ENCODE measurements at regions not wholly inside any gene's neighbourhood (a gene's known extent, or its start where the extent isn't known, plus 50 kb on each side); places are given as distances from the start of the nearest gene placed in this dataset.
A peak's percentile ranks its signal among the peaks of the same experiment; 100 is the strongest.

GRCh38 chr22:27317971-27318428, 483.6 kb downstream of the MN1 start:
- Histone ChIP-seq H4K20me1 (replicated peaks in 1 of 2; ENCODE audit: control insufficient read depth in 1 of 2, insufficient read depth in 2 of 2, low read length in 2 of 2) (no peaks in the 10 kb centered on the region), H3K4me3 (ENCODE audit: extremely low read depth in 1 of 4, insufficient read depth in 2 of 4, low read depth in 3 of 4, low read length in 4 of 4) (no peak overlapping the region), H2BK15ac (ENCODE audit: low read length) (no peak overlapping the region), H3K79me1 (ENCODE audit: low read depth, low read length) (no peaks in the 10 kb centered on the region), H3K56ac (replicated peaks; ENCODE audit: insufficient read length, low read depth, low read length) (no peak overlapping the region), H2AFZ (ENCODE audit: low read length) (no peak overlapping the region), H3K23ac (ENCODE audit: insufficient read length) (no peak overlapping the region), H3K27ac (ENCODE audit: low read depth, low read length) (no peak overlapping the region), H2BK20ac (ENCODE audit: low read length) (no peak overlapping the region), H3K9ac (replicated peaks in 1 of 4; ENCODE audit: extremely low read depth in 1 of 4, low read depth in 3 of 4, low read length in 3 of 4) (no peak overlapping the region), H2BK12ac (ENCODE audit: low read depth, low read length) (no peak overlapping the region), H3K23me2 (ENCODE audit: low read depth, low read length) (no peaks in the 10 kb centered on the region), H3K18ac (ENCODE audit: extremely low read depth, low read length) (no peak overlapping the region), H3K9me3 (ENCODE audit: insufficient read depth in 2 of 2, low read depth in 1 of 2, low read length in 1 of 2) (peaks cover 0 to 8% of the 10 kb centered on the region in 2 experiments; a peak in 2 of 4 replicates), H3K4me2 (ENCODE audit: insufficient read depth in 1 of 2, low read depth in 2 of 2, low read length in 2 of 2) (0 out of 4 replicates have a peak overlapping the region, but pooled peaks of 1 of the 2 experiments have one; percentile 47), H2BK5ac (ENCODE audit: low read depth, low read length) (no peak overlapping the region), H3K4ac (replicated peaks; ENCODE audit: insufficient read length, low read depth, low read length) (no peak overlapping the region), H3K14ac (ENCODE audit: insufficient read length) (no peak overlapping the region), H3K4me1 (replicated peaks in 1 of 4; ENCODE audit: control insufficient read depth in 3 of 4, insufficient read depth in 4 of 4, low read length in 3 of 4) (peaks cover 0 to 5% (median 3%) of the 10 kb centered on the region in 4 experiments; a peak in 4 of 7 replicates), H4K8ac (ENCODE audit: extremely low read depth, insufficient read depth, low read length) (no peak overlapping the region), H3K36me3 (ENCODE audit: control insufficient read depth in 2 of 4, insufficient read depth in 4 of 4, low read length in 3 of 4) (no peaks in the 10 kb centered on the region), H2BK120ac (replicated peaks; ENCODE audit: low read depth, low read length) (no peak overlapping the region), H4K5ac (ENCODE audit: insufficient read length, low read depth, low read length) (no peak overlapping the region), H3K79me2 (ENCODE audit: control insufficient read depth in 1 of 2, insufficient read depth in 2 of 2, low read length in 2 of 2) (no peaks in the 10 kb centered on the region), H4K91ac (replicated peaks; ENCODE audit: insufficient read length, low read length) (no peak overlapping the region), H3K27me3 (replicated peaks in 1 of 4; ENCODE audit: control insufficient read depth in 3 of 4, extremely low read depth in 1 of 4, insufficient read depth in 3 of 4, low read length in 3 of 4) (no peaks in the 10 kb centered on the region), H2AK5ac (ENCODE audit: low read depth, low read length) (no peak overlapping the region)
- DNase-seq (ENCODE audit: low read depth in 1 of 2, low spot score in 2 of 2): no peak
- WGBS, 2 experiments (ENCODE audit: extremely low coverage in 1 of 2, insufficient coverage in 1 of 2, insufficient read length in 1 of 2, insufficient replicate concordance in 2 of 2, low coverage in 1 of 2, low lambda C conversion rate in 2 of 2, missing lambda C conversion rate in 1 of 2): 92% methylated on average over 15 of the region's 15 CpGs; no CpG with 5 or more reads in 1 of the 2 experiments
- ChIA-PET CTCF (ENCODE audit: partially characterized antibody) (interaction anchor here (0.6 to 4.0 kb wide), 3 partner anchors 10 to 557 kb away, joined by 3 to 15 read pairs (median 3); no protein-coding TSS in a partner anchor), POLR2A (ENCODE audit: partially characterized antibody) (no interaction called here)
- FAIRE-seq: no peak
- no peak for TF ChIP-seq ZNF274 (IDR thresholded peaks at IDR 0.05; ENCODE audit: borderline replicate concordance, extremely low read depth, low read length)
- no peak for TF ChIP-seq SIN3A (conservative IDR thresholded peaks at IDR 0.05 in 1 of 2, IDR thresholded peaks at IDR 0.05 in 1 of 2; ENCODE audit: low read depth in 1 of 2, low read length in 2 of 2)
- TF ChIP-seq RBBP5 (IDR thresholded peaks at IDR 0.05; ENCODE audit: borderline replicate concordance, low read depth, low read length): no peak
- TF ChIP-seq CREB1 (IDR thresholded peaks at IDR 0.05): no peak
- no peak for TF ChIP-seq SP1 (IDR thresholded peaks at IDR 0.05; ENCODE audit: low read depth, low read length)
- TF ChIP-seq MAFK (IDR thresholded peaks at IDR 0.05; ENCODE audit: low read depth, low read length): no peak
- no peak for TF ChIP-seq ATF3 (IDR thresholded peaks at IDR 0.05; ENCODE audit: insufficient read depth, low read depth, low read length)
- no peak for TF ChIP-seq TAF1 (IDR thresholded peaks at IDR 0.05; ENCODE audit: low read depth, low read length)
- no peak for TF ChIP-seq SIRT6 (IDR thresholded peaks at IDR 0.05; ENCODE audit: low read length)
- no peak for TF ChIP-seq EP300 (IDR thresholded peaks at IDR 0.05; ENCODE audit: borderline replicate concordance in 1 of 2, low read depth in 2 of 2, low read length in 2 of 2)
- no peak for TF ChIP-seq SIX5 (IDR thresholded peaks at IDR 0.05; ENCODE audit: low read depth, low read length)
- no peak for TF ChIP-seq E2F6 (IDR thresholded peaks at IDR 0.05)
- no peak for TF ChIP-seq SRF (IDR thresholded peaks at IDR 0.05; ENCODE audit: low read depth, low read length)
- TF ChIP-seq POLR2AphosphoS5 (IDR thresholded peaks at IDR 0.05; ENCODE audit: low read depth, low read length): no peak

Data from H1 (cell line).